Activated CD4-positive, alpha-beta T cell treated with anti-CD3 and anti-CD28 coated beads, Interleukin-10, Interleukin-2, amounts not matched to agents 100 ng/mL and 50 ng/mL, durations not matched to agents 16 hours and 8 hours (primary cell): ENCODE measurements at regions not wholly inside any gene's neighbourhood (a gene's known extent, or its start where the extent isn't known, plus 50 kb on each side); places are given as distances from the start of the nearest gene placed in this dataset.
A peak's percentile ranks its signal among the peaks of the same experiment; 100 is the strongest.

Source experiments
- DNase-seq: peaks from one replicate; pipeline ENCODE4 v3.0.0-alpha.2; 2020

- DNase-seq, result no peak
Measured at GRCh38 chr2:19476327-19476726, 117.9 kb upstream of the OSR1 start.

GRCh38 chr2:19474128-19474527 is 115.7 kb upstream of the OSR1 start:
- peak; percentile 79 for DNase-seq

GRCh38 chr2:19473350-19473749 is 114.9 kb upstream of the OSR1 start:
- no peak for DNase-seq

GRCh38 chr2:19472391-19472978 is 114.1 kb upstream of the OSR1 start:
- no peak for DNase-seq

- no peak for DNase-seq
Measured at GRCh38 chr2:19471491-19471890, 113.1 kb upstream of the OSR1 start.

GRCh38 chr2:19465978-19466377 is 107.6 kb upstream of the OSR1 start:
- no peak for DNase-seq

GRCh38 chr2:19462256-19462645 is 103.8 kb upstream of the OSR1 start:
- no peak for DNase-seq

- no peak for DNase-seq
Measured at GRCh38 chr2:19461504-19462255, 103.3 kb upstream of the OSR1 start.

- no peak for DNase-seq
Measured at GRCh38 chr2:19460761-19461160, 102.3 kb upstream of the OSR1 start.

- no peak for DNase-seq
Measured at GRCh38 chr2:19458427-19459003, 100.1 kb upstream of the OSR1 start.

GRCh38 chr2:19457809-19458208 is 99.4 kb upstream of the OSR1 start:
- no peak for DNase-seq

- DNase-seq, result no peak
Measured at GRCh38 chr2:19456705-19457309, 98.4 kb upstream of the OSR1 start.

- no peak for DNase-seq
Measured at GRCh38 chr2:19454125-19454524, 95.7 kb upstream of the OSR1 start.

- DNase-seq, result no peak
Measured at GRCh38 chr2:19442731-19443130, 84.3 kb upstream of the OSR1 start.

- DNase-seq, result no peak
Measured at GRCh38 chr2:19439081-19439480, 80.7 kb upstream of the OSR1 start.

- no peak for DNase-seq
Measured at GRCh38 chr2:19435815-19436214, 77.4 kb upstream of the OSR1 start.

GRCh38 chr2:19434413-19434812 is 76.0 kb upstream of the OSR1 start:
- DNase-seq, result no peak

- no peak for DNase-seq
Measured at GRCh38 chr2:19426941-19427340, 68.5 kb upstream of the OSR1 start.

GRCh38 chr2:19426144-19426543 is 67.7 kb upstream of the OSR1 start:
- no peak for DNase-seq

- no peak for DNase-seq
Measured at GRCh38 chr2:19425419-19425818, 67.0 kb upstream of the OSR1 start.

- DNase-seq, result no peak
Measured at GRCh38 chr2:19419211-19419880, 60.9 kb upstream of the OSR1 start.

- DNase-seq, result no peak
Measured at GRCh38 chr2:19416784-19417684, 58.6 kb upstream of the OSR1 start.
